ENCODE measurements at regions not wholly inside any gene's neighbourhood (a gene's known extent, or its start where the extent isn't known, plus 50 kb on each side); places are given as distances from the start of the nearest gene placed in this dataset.

GRCh38 chr2:161100211-161100895 lies 59.9 kb upstream of the TANK start:
- H3K4me1 ChIP-seq, result no peaks in the 10 kb centered on the region

GRCh38 chr2:161101406-161101805 lies 58.8 kb upstream of the TANK start:
- no peaks in the 10 kb centered on the region for H3K4me1 ChIP-seq
- no peak overlapping the region for H3K4me3 ChIP-seq (ENCODE audit: low read depth, low read length)
- TF ChIP-seq CTCF (IDR thresholded peaks at IDR 0.05; ENCODE audit: low read depth, low read length), result no peak
- H3K36me3 ChIP-seq, result no peaks in the 10 kb centered on the region
- DNase-seq, result no peak
- no peaks in the 10 kb centered on the region for H3K9me3 ChIP-seq
- no peaks in the 10 kb centered on the region for H3K27me3 ChIP-seq

More at GRCh38 chr2:161100211-161100895, 59.9 kb upstream of the TANK start:
- no peak for TF ChIP-seq CTCF (IDR thresholded peaks at IDR 0.05; ENCODE audit: low read depth, low read length)
- H3K27me3 ChIP-seq, result no peaks in the 10 kb centered on the region
- no peak for DNase-seq
- H3K36me3 ChIP-seq, result no peaks in the 10 kb centered on the region
- no peaks in the 10 kb centered on the region for H3K9me3 ChIP-seq
- H3K4me3 ChIP-seq (ENCODE audit: low read depth, low read length), result no peak overlapping the region

GRCh38 chr2:161102770-161103450 lies 57.3 kb upstream of the TANK start:
- DNase-seq, result no peak
- H3K36me3 ChIP-seq, result no peaks in the 10 kb centered on the region
- no peaks in the 10 kb centered on the region for H3K4me1 ChIP-seq
- H3K27me3 ChIP-seq, result no peaks in the 10 kb centered on the region
- no peak for TF ChIP-seq CTCF (IDR thresholded peaks at IDR 0.05; ENCODE audit: low read depth, low read length)
- H3K9me3 ChIP-seq, result no peaks in the 10 kb centered on the region
- no peak overlapping the region for H3K4me3 ChIP-seq (ENCODE audit: low read depth, low read length)

GRCh38 chr2:161103451-161103831 lies 56.8 kb upstream of the TANK start:
- Histone ChIP-seq H3K4me1 (no peaks in the 10 kb centered on the region), H3K27me3 (no peaks in the 10 kb centered on the region)
- no peak for DNase-seq

GRCh38 chr2:161104054-161104553 lies 56.1 kb upstream of the TANK start:
- Histone ChIP-seq H3K4me1 (no peaks in the 10 kb centered on the region), H3K27me3 (no peaks in the 10 kb centered on the region), H3K36me3 (no peaks in the 10 kb centered on the region), H3K9me3 (no peaks in the 10 kb centered on the region), H3K4me3 (ENCODE audit: low read depth, low read length) (no peak overlapping the region)
- TF ChIP-seq CTCF (IDR thresholded peaks at IDR 0.05; ENCODE audit: low read depth, low read length), result no peak
- no peak for DNase-seq

More at GRCh38 chr2:161103451-161103831, 56.8 kb upstream of the TANK start:
- TF ChIP-seq CTCF (IDR thresholded peaks at IDR 0.05; ENCODE audit: low read depth, low read length), result no peak
- no peaks in the 10 kb centered on the region for H3K36me3 ChIP-seq
- H3K4me3 ChIP-seq (ENCODE audit: low read depth, low read length), result no peak overlapping the region
- H3K9me3 ChIP-seq, result no peaks in the 10 kb centered on the region

GRCh38 chr2:161107265-161107664 lies 53.0 kb upstream of the TANK start:
- DNase-seq, result no peak
- Histone ChIP-seq H3K4me3 (ENCODE audit: low read depth, low read length) (no peak overlapping the region), H3K36me3 (no peaks in the 10 kb centered on the region), H3K27me3 (no peaks in the 10 kb centered on the region), H3K9me3 (no peaks in the 10 kb centered on the region), H3K4me1 (no peaks in the 10 kb centered on the region)
- no peak for TF ChIP-seq CTCF (IDR thresholded peaks at IDR 0.05; ENCODE audit: low read depth, low read length)

Data from BE2C (cell line).